ENCODE measurements at regions not wholly inside any gene's neighbourhood (a gene's known extent, or its start where the extent isn't known, plus 50 kb on each side); places are given as distances from the start of the nearest gene placed in this dataset.

GRCh38 chr11:71125150-71125549, 127.2 kb downstream of the SHANK2 start:
- H3K27ac ChIP-seq: no peak overlapping the region

DNA sequence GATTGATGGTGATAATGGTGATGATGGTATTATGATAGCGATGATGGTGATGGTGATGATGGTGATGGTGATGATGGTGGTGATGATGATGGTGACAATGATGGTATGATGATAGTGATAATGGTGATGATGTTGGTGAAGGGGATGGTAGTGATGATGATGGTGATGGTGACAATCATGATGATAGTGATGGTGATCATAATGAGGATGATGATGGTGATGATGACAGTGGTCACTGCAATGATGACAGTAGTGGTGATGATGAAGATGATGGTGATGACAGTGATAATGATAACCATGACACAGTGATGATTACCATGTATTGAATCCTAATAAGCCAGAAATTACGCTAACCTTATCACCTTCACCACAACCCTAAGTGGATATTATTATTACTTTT, 128.2 kb downstream of the SHANK2 start:
- TF ChIP-seq ZFX (IDR thresholded peaks at IDR 0.05; ENCODE audit: borderline replicate concordance): no peak
- TF ChIP-seq CTCF (IDR thresholded peaks at IDR 0.05): no peak
- H3K27ac ChIP-seq: no peak overlapping the region

More at GRCh38 chr11:71125150-71125549, 127.2 kb downstream of the SHANK2 start:
- no peak for TF ChIP-seq CTCF (IDR thresholded peaks at IDR 0.05)
- no peak for TF ChIP-seq ZFX (IDR thresholded peaks at IDR 0.05; ENCODE audit: borderline replicate concordance)

GRCh38 chr11:71120471-71120896, 131.9 kb downstream of the SHANK2 start:
- TF ChIP-seq ZFX (IDR thresholded peaks at IDR 0.05; ENCODE audit: borderline replicate concordance) (no peak), CTCF (IDR thresholded peaks at IDR 0.05) (peak; percentile 57)
- H3K27ac ChIP-seq: no peak overlapping the region

DNA sequence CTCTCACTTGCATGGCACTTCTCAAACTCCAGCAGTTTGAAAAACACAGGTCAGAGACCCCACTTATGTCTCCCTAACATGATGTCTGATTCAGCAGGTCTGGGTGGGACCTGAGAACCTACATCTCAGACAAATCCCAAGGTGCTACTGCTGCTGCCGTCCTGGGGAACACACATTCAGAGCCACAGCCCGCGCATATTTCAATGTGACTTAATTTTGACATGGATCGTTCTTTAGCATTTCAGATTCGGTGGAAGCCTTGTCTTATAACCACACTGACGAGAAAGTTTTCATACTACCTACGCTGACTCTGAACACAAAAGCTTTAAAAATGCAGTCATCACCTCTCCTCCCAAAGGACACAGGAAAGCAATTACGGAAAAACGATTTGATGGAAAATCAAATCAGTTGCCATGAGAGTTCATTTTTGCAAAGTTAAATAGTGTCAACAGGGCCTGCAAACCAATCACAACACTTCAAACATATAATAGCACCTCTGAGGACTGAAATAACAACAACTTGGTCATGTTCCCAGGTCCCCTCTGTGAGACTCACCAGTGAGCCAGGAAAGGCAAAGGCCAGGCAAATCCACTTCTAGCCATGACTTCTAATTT, 132.6 kb downstream of the SHANK2 start:
- TF ChIP-seq CTCF (IDR thresholded peaks at IDR 0.05) (no peak), ZFX (IDR thresholded peaks at IDR 0.05; ENCODE audit: borderline replicate concordance) (no peak)

GRCh38 chr11:71118671-71119250, 133.6 kb downstream of the SHANK2 start:
- TF ChIP-seq ZFX (IDR thresholded peaks at IDR 0.05; ENCODE audit: borderline replicate concordance) (no peak), CTCF (IDR thresholded peaks at IDR 0.05) (no peak)
- H3K27ac ChIP-seq: no peak overlapping the region

More for the DNA sequence above, 132.6 kb downstream of the SHANK2 start:
- no peak overlapping the region for H3K27ac ChIP-seq

DNA sequence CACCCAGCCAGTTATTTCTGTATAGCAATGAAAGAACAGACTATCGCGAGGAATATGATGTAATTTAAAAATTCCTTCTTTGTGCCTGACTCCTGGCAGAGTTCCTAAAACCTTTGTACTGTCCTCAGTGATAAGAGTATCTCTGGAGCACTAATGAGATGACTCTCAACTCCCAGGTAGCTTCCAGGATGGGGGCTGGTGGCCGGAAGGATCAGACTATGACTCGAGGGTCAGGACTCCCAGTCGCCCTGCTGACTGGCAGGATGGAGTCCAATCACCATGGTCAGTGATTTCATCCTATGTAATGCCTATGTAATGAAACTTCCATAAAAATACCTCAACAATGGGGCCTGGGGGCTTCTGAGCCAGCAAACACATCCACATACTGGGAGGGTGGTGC, 135.1 kb downstream of the SHANK2 start:
- no peak overlapping the region for H3K27ac ChIP-seq
- no peak for TF ChIP-seq CTCF (IDR thresholded peaks at IDR 0.05)
- TF ChIP-seq ZFX (IDR thresholded peaks at IDR 0.05; ENCODE audit: borderline replicate concordance): no peak

DNA sequence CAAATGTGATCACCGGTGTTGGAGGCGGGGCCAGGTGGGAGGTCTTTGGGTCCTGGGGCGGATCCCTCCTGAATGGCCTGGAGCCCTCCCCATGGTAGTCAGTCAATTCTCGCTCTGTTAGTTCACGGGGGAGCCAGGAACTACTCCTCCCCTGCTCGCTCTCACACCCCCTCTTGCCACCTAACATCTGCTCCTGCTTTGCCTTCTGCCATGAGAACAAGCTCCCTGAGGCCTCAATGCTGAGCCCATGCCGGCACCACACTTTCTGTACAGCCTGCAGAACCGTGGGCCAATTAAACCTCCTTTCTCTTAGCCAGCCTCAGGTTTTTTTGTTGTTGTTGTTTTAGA, 135.7 kb downstream of the SHANK2 start:
- H3K27ac ChIP-seq: no peak overlapping the region
- no peak for TF ChIP-seq ZFX (IDR thresholded peaks at IDR 0.05; ENCODE audit: borderline replicate concordance)

All from 22Rv1 (cell line).